NCI-H2029 (cell line): ENCODE measurements at regions not wholly inside any gene's neighbourhood (a gene's known extent, or its start where the extent isn't known, plus 50 kb on each side); places are given as distances from the start of the nearest gene placed in this dataset.
"Not testable (repeated sequence)": the region's sequence is repeated elsewhere in the genome, so short reads cannot be mapped to it uniquely, and the experiment has no call there.

Source experiments
- DNase-seq: peaks from one replicate; lab custom pipeline; 2025; lab: John Stamatoyannopoulos, UW

GRCh38 chr6:20341564-20341963, 60.1 kb upstream of the E2F3 start:
- no peak for DNase-seq

DNA sequence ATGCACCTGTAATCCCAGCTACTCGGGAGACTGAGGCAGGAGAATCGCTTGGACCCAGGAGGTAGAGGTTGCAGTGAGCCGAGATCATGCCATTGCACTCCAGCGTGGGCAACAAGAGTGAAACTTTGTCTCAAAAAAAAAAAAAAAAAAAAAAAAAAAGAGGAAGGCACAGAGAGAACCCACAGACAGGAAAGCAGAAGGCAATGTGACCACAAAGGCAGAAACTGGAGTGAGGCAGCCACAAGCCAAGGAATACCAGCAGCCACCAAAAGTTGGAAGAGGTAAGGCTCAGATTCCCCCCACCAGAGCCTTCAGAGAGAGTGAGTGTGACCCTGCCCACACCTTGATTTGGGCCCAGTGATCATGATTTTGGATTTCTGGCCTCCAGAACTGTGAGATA, 54.7 kb upstream of the E2F3 start:
- not testable (repeated sequence) for DNase-seq

DNA sequence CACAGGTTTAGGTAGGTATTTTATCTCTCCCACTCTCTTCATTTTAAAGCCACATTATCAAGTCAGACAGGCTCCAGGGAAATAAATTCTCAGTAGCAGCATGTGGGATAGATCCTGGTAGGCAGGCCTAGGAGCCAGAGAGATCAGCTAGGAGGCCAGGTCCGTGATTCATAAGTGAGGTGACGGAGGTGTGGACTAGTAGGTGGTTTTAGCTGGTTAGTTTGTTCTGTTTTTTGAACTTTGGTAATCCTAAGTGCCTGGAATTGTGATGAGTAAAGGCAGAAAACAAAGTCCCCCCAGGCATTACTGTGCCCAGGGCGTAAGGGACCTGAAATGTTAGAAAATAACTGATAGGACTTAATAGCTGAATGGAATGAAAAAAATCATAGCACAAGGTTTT, 53.6 kb upstream of the E2F3 start:
- DNase-seq: no peak

DNA sequence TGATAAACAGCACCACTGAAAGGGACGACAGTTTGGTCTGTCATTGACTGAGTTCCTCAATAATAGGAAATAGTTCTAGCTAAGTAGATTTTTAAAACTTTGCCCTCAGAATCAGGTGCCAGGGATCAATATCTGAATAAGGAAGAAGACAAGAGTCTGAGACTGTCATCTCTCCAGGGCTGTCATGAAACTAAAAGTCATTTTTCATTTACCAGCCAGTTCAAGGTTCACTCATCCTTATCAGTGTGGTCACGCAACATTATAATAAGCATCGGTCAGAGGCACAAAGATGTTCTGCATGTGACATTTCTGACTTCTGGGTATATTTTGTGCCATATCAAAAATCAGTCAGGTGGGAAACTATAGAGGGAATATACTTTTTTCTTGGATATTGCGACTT, 52.5 kb upstream of the E2F3 start:
- DNase-seq: no peak

GRCh38 chr6:20350215-20350614, 51.5 kb upstream of the E2F3 start:
- no peak for DNase-seq

- DNase-seq: no peak
These were observed 50.1 kb upstream of the E2F3 start for GRCh38 chr6:20351534-20351933.
